OCI-M2 (cell line): ENCODE measurements at regions not wholly inside any gene's neighbourhood (a gene's known extent, or its start where the extent isn't known, plus 50 kb on each side); places are given as distances from the start of the nearest gene placed in this dataset.
"Not testable (repeated sequence)": the region's sequence is repeated elsewhere in the genome, so short reads cannot be mapped to it uniquely, and the experiment has no call there.

Source experiments
- DNase-seq: peaks from one replicate; lab custom pipeline; 2025; ENCODE audit not compliant: unreplicated experiment; lab: John Stamatoyannopoulos, UW

- DNase-seq = no peak
Measured at GRCh38 chr1:101409102-101409501, 172.3 kb downstream of the S1PR1 start.

- DNase-seq = no peak
Measured at GRCh38 chr1:101410048-101410878, 173.4 kb downstream of the S1PR1 start.

GRCh38 chr1:101420406-101420805 is 183.6 kb downstream of the S1PR1 start:
- no peak for DNase-seq

- not testable (repeated sequence) for DNase-seq
Measured at GRCh38 chr1:101428083-101428482, 191.3 kb downstream of the S1PR1 start.

- DNase-seq = no peak
Measured at GRCh38 chr1:101428562-101428961, 191.7 kb downstream of the S1PR1 start.

GRCh38 chr1:101431956-101432510 is 195.2 kb downstream of the S1PR1 start:
- DNase-seq = no peak

- DNase-seq = no peak
Measured at GRCh38 chr1:101435831-101436511, 199.2 kb downstream of the S1PR1 start.

- no peak for DNase-seq
Measured at GRCh38 chr1:101437800-101438199, 201.0 kb downstream of the S1PR1 start.

GRCh38 chr1:101438359-101438758 is 201.5 kb downstream of the S1PR1 start:
- no peak for DNase-seq

GRCh38 chr1:101440485-101440884 is 203.7 kb downstream of the S1PR1 start:
- no peak for DNase-seq

- DNase-seq = no peak
Measured at GRCh38 chr1:101444381-101444780, 207.6 kb downstream of the S1PR1 start.

GRCh38 chr1:101444873-101445618 is 208.2 kb downstream of the S1PR1 start:
- DNase-seq = no peak

- DNase-seq = no peak
Measured at GRCh38 chr1:101448018-101448417, 211.2 kb downstream of the S1PR1 start.

- DNase-seq = not testable (repeated sequence)
Measured at GRCh38 chr1:101450691-101451090, 213.9 kb downstream of the S1PR1 start.

GRCh38 chr1:101451888-101452287 is 215.1 kb downstream of the S1PR1 start:
- DNase-seq = no peak

- DNase-seq = no peak
Measured at GRCh38 chr1:101452825-101453224, 216.0 kb downstream of the S1PR1 start.

- no peak for DNase-seq
Measured at GRCh38 chr1:101453844-101454243, 217.0 kb downstream of the S1PR1 start.

- DNase-seq = no peak
Measured at GRCh38 chr1:101455166-101455565, 218.3 kb downstream of the S1PR1 start.

GRCh38 chr1:101460739-101461138 is 223.9 kb downstream of the S1PR1 start:
- DNase-seq = no peak

- no peak for DNase-seq
Measured at GRCh38 chr1:101463195-101463594, 226.4 kb downstream of the S1PR1 start.

GRCh38 chr1:101465941-101466340 is 229.1 kb downstream of the S1PR1 start:
- no peak for DNase-seq
